ENCODE measurements at regions not wholly inside any gene's neighbourhood (a gene's known extent, or its start where the extent isn't known, plus 50 kb on each side); places are given as distances from the start of the nearest gene placed in this dataset.
"Not testable (repeated sequence)": the region's sequence is repeated elsewhere in the genome, so short reads cannot be mapped to it uniquely, and the experiment has no call there.

GRCh38 chrX:109880629-109881028, 122.3 kb upstream of the TMEM164 start:
- no peak for DNase-seq

- no peak for DNase-seq
Observed at GRCh38 chrX:109886122-109886761, 116.7 kb upstream of the TMEM164 start.

- no peak for DNase-seq
Observed at GRCh38 chrX:109889289-109890006, 113.5 kb upstream of the TMEM164 start.

- no peak for DNase-seq
Observed at GRCh38 chrX:109890300-109890699, 112.6 kb upstream of the TMEM164 start.

GRCh38 chrX:109890910-109891502, 111.9 kb upstream of the TMEM164 start:
- peak; percentile 7 to 24 for DNase-seq

GRCh38 chrX:109896024-109896423, 106.9 kb upstream of the TMEM164 start:
- DNase-seq = not testable (repeated sequence)

GRCh38 chrX:109902665-109903064, 100.2 kb upstream of the TMEM164 start:
- no peak for DNase-seq

- DNase-seq = no peak
Observed at GRCh38 chrX:109911046-109911445, 91.9 kb upstream of the TMEM164 start.

- not testable (repeated sequence) for DNase-seq
Observed at GRCh38 chrX:109912993-109913392, 89.9 kb upstream of the TMEM164 start.

GRCh38 chrX:109914114-109914849, 88.6 kb upstream of the TMEM164 start:
- no peak for DNase-seq

- DNase-seq = no peak
Observed at GRCh38 chrX:109918753-109919152, 84.2 kb upstream of the TMEM164 start.

GRCh38 chrX:109920325-109920724, 82.6 kb upstream of the TMEM164 start:
- no peak for DNase-seq

- no peak for DNase-seq
Observed at GRCh38 chrX:109920868-109921267, 82.0 kb upstream of the TMEM164 start.

- DNase-seq = no peak
Observed at GRCh38 chrX:109922190-109922589, 80.7 kb upstream of the TMEM164 start.

GRCh38 chrX:109925003-109925402, 77.9 kb upstream of the TMEM164 start:
- not testable (repeated sequence) for DNase-seq

GRCh38 chrX:109925656-109926055, 77.3 kb upstream of the TMEM164 start:
- DNase-seq = no peak

GRCh38 chrX:109926118-109926517, 76.8 kb upstream of the TMEM164 start:
- DNase-seq = no peak

GRCh38 chrX:109926743-109927662, 75.9 kb upstream of the TMEM164 start:
- no peak for DNase-seq

GRCh38 chrX:109927663-109928273, 75.1 kb upstream of the TMEM164 start:
- DNase-seq = no peak

GRCh38 chrX:109928596-109929335, 74.1 kb upstream of the TMEM164 start:
- DNase-seq = no peak

GRCh38 chrX:109931677-109932076, 71.2 kb upstream of the TMEM164 start:
- DNase-seq = no peak
